ENCODE measurements at regions not wholly inside any gene's neighbourhood (a gene's known extent, or its start where the extent isn't known, plus 50 kb on each side); places are given as distances from the start of the nearest gene placed in this dataset.

- in situ Hi-C loops (cut with MboI; ENCODE audit: low sequenced_read_pairs, unreplicated experiment): no loop called here
- no peak for DNase-seq (ENCODE audit: low spot score)
- TF ChIP-seq, protein P1, sequence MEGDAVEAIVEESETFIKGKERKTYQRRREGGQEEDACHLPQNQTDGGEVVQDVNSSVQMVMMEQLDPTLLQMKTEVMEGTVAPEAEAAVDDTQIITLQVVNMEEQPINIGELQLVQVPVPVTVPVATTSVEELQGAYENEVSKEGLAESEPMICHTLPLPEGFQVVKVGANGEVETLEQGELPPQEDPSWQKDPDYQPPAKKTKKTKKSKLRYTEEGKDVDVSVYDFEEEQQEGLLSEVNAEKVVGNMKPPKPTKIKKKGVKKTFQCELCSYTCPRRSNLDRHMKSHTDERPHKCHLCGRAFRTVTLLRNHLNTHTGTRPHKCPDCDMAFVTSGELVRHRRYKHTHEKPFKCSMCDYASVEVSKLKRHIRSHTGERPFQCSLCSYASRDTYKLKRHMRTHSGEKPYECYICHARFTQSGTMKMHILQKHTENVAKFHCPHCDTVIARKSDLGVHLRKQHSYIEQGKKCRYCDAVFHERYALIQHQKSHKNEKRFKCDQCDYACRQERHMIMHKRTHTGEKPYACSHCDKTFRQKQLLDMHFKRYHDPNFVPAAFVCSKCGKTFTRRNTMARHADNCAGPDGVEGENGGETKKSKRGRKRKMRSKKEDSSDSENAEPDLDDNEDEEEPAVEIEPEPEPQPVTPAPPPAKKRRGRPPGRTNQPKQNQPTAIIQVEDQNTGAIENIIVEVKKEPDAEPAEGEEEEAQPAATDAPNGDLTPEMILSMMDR (IDR thresholded peaks at IDR 0.05; ENCODE audit: borderline replicate concordance, control extremely low read depth, extremely low read depth, insufficient read depth, missing control alignments): no peak
These were observed 170.2 kb upstream of the LRRC3B start for GRCh38 chr3:26452363-26452762.

GRCh38 chr3:26460985-26461384, 161.6 kb upstream of the LRRC3B start:
- TF ChIP-seq, protein P1 (IDR thresholded peaks at IDR 0.05; ENCODE audit: borderline replicate concordance, control extremely low read depth, extremely low read depth, insufficient read depth, missing control alignments): no peak
- DNase-seq (ENCODE audit: low spot score): no peak
- in situ Hi-C loops (cut with MboI; ENCODE audit: low sequenced_read_pairs, unreplicated experiment): no loop called here

DNA sequence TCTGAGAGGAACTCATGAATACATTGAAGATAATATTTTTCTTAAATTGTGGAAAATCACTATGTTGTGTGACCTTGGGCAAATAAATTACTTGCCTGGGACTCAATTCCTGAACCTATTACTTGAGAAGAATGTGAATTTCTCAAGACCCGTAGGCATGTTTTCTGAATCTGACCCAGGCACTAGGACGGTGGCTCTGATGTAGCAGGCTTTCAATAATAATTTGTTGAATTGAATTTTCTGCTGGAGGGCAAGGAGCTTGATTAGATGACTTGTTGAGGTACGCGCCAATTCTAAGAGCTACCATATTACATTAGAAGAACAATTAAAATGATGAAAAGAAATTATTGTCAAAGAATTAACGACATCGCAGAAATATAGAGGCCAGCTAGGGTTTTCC, 150.2 kb upstream of the LRRC3B start:
- in situ Hi-C loops (cut with MboI; ENCODE audit: low sequenced_read_pairs, unreplicated experiment): no loop called here

DNA sequence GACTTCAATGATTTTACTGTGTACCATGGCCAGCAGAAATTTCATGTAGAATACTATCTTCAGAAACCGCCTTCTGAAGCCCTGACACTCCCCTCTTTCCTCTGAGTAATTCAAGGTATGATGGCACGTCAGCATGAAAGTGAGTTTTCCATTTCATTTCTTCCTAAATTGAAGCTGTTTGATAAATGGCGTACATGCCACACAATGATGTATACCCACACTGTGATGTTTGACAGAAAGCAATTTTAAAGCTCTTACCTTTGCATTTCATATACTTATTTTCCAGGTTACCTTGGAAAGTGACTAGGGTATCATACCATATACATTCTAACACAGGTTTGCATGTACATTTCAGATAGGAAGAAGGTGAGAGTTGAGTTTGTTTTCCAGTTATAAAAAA, 147.9 kb upstream of the LRRC3B start:
- in situ Hi-C loops (cut with MboI; ENCODE audit: low sequenced_read_pairs, unreplicated experiment): no loop called here
- TF ChIP-seq, protein P1 (IDR thresholded peaks at IDR 0.05; ENCODE audit: borderline replicate concordance, control extremely low read depth, extremely low read depth, insufficient read depth, missing control alignments): no peak
- no peak for DNase-seq (ENCODE audit: low spot score)

More for the DNA sequence above, 150.2 kb upstream of the LRRC3B start:
- no peak for DNase-seq (ENCODE audit: low spot score)
- TF ChIP-seq, protein P1 (IDR thresholded peaks at IDR 0.05; ENCODE audit: borderline replicate concordance, control extremely low read depth, extremely low read depth, insufficient read depth, missing control alignments): no peak

DNA sequence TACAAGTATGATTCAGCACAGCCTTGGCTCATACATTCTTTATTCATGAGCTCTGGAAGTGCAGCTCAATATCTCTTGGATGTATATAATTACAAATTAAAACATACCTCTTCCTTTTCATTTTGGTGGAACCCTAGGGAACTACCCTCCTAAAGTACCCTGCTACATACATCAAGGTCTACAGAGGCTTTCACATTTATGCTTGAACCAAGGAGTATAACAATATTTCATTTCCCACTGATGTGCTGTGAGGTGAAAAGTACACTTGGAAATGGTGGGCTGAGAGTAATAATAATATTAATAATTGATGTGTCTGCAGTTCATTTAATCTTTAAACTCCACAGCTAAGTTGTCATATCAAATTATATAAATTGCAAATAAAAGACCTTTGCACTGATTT, 142.2 kb upstream of the LRRC3B start:
- TF ChIP-seq, protein P1 (IDR thresholded peaks at IDR 0.05; ENCODE audit: borderline replicate concordance, control extremely low read depth, extremely low read depth, insufficient read depth, missing control alignments): no peak
- DNase-seq (ENCODE audit: low spot score): no peak
- in situ Hi-C loops (cut with MboI; ENCODE audit: low sequenced_read_pairs, unreplicated experiment): no loop called here

DNA sequence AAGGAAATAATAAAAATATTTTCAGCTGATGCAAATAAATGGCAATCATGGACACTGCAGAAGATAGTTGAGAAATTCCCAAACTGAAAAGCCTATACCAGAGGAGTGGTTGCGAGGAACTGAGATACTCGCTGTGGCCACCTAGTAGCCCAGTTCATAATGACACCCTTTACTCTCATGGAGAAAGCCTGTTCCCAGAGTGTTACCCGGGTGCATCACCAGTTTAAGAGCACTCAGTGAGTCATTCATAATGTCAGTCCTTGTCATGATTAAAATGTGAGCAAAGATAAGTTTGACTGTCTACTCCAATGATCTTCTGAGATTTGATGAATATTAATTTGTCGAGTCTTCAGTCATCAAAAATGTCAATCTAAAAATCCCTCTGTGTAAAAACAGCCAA, 138.4 kb upstream of the LRRC3B start:
- DNase-seq (ENCODE audit: low spot score): no peak
- TF ChIP-seq, protein P1 (IDR thresholded peaks at IDR 0.05; ENCODE audit: borderline replicate concordance, control extremely low read depth, extremely low read depth, insufficient read depth, missing control alignments): no peak
- in situ Hi-C loops (cut with MboI; ENCODE audit: low sequenced_read_pairs, unreplicated experiment): no loop called here

- no peak for DNase-seq (ENCODE audit: low spot score)
- in situ Hi-C loops (cut with MboI; ENCODE audit: low sequenced_read_pairs, unreplicated experiment): no loop called here
- TF ChIP-seq, protein P1 (IDR thresholded peaks at IDR 0.05; ENCODE audit: borderline replicate concordance, control extremely low read depth, extremely low read depth, insufficient read depth, missing control alignments): no peak
These were observed 124.3 kb upstream of the LRRC3B start for GRCh38 chr3:26498271-26498670.
